ENCODE measurements at regions not wholly inside any gene's neighbourhood (a gene's known extent, or its start where the extent isn't known, plus 50 kb on each side); places are given as distances from the start of the nearest gene placed in this dataset.
A peak's percentile ranks its signal among the peaks of the same experiment; 100 is the strongest.

DNA sequence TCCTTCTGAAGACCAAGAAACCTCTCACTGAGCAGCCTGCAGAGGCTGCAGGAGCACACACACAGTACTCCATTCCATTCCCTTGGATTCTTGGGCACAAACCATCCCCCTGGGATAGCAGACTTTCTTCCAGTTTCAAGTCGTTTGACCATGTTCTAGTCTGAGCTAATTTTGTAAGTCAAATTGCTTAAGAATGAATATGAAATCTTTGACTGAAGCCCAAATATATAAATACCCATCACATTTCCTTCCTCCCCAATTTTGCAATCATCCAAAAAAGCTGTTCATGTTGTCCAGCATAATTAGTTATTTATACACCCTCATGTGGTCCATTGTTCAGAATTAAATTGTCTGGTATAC is 231.2 kb upstream of the TPRG1 start:
- no peak for DNase-seq (ENCODE audit: low read depth)

DNA sequence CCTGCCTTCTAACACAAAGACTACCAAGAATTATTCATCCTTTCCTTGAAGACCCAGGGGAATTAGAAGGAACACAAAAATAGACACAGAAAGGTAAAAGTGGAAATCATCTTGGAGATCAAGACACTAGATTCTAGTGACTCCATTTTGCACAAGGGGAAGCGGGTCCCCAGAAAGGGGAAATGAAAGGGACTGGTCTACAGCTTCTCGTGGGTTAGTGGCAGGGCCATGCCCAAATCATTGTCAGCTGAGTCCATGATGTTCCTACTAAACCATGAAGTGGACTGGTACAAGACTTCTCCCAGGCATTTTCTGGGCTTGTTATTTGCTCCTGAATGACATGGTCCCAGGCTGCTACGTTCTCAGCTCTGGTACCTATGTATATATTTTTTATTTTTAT is 230.7 kb upstream of the TPRG1 start:
- DNase-seq (ENCODE audit: low read depth): no peak

GRCh38 chr3:188942191-188942590 is 229.6 kb upstream of the TPRG1 start:
- no peak for DNase-seq (ENCODE audit: low read depth)

- no peak for DNase-seq (ENCODE audit: low read depth)
Observed at GRCh38 chr3:188943591-188943990, 228.2 kb upstream of the TPRG1 start.

GRCh38 chr3:188944108-188944507 is 227.7 kb upstream of the TPRG1 start:
- DNase-seq (ENCODE audit: low read depth): no peak

- DNase-seq (ENCODE audit: low read depth): no peak
Observed at GRCh38 chr3:188946351-188947240, 225.2 kb upstream of the TPRG1 start.

DNA sequence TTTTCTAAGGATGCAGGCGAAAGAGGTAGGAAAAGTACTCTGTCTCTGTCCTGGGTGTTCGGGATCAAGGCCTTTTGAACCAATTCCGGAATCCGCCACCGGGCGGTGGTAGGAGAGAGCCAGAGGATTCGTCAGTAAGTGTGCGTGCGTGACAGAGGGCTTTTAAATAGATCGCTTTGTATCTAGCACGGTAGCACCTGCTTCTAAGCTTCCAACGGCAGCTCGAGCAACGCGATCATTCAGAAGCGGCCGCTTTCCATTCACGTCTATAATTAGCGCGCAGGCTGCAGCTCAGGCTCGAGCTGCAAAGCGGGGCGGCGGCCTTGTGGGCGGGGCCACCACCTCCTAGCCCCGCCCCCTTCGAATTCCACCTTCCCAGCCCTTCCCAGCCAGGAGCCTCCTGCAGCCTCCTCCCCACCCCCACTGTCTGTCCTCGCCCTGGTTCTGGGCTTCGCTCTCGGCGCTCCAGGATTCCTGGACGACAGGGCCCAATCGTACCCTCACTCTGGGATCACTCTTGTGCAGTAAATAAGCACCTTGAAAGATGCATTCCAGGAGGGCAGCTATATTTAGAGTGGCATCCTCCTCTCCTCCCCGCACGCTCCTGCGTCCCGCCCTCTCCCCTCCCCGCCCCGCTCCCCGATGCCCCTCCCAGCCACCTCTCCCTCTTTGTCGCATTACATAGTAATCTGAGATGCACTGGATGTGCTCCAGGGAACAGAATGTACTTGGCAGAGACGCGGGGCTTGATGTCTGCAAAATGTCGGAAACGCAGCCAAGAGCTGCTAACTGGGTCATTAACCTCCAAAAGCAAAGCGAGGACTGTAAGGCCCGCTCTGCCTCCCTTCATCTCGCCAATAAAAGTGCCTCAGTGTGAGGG is 224.1 kb upstream of the TPRG1 start:
- no peak for DNase-seq (ENCODE audit: low read depth)

- DNase-seq (ENCODE audit: low read depth): no peak
Observed at GRCh38 chr3:188948281-188948996, 223.3 kb upstream of the TPRG1 start.

- no peak for DNase-seq (ENCODE audit: low read depth)
Observed at GRCh38 chr3:188948997-188949389, 222.8 kb upstream of the TPRG1 start.

- no peak for DNase-seq (ENCODE audit: low read depth)
Observed at GRCh38 chr3:188949456-188949855, 222.3 kb upstream of the TPRG1 start.

DNA sequence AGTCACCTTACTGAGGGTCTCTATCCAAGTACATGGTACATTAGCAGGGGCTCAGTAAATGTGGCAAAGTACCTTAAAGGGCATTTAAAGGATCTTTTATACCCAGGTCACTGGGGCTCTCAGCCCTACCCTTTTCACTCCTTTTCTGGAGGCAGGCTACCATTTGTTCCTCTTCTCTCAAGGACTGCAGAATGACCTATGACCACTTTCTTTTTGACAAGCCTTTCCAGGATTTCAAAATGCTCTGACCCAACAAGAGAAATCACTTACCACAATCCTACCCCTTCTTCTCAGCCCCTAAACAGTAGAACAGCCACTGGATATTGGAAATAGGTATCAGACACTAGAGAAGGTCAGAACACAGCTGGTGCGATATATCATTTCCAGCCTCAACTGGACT is 221.8 kb upstream of the TPRG1 start:
- DNase-seq (ENCODE audit: low read depth): no peak

DNA sequence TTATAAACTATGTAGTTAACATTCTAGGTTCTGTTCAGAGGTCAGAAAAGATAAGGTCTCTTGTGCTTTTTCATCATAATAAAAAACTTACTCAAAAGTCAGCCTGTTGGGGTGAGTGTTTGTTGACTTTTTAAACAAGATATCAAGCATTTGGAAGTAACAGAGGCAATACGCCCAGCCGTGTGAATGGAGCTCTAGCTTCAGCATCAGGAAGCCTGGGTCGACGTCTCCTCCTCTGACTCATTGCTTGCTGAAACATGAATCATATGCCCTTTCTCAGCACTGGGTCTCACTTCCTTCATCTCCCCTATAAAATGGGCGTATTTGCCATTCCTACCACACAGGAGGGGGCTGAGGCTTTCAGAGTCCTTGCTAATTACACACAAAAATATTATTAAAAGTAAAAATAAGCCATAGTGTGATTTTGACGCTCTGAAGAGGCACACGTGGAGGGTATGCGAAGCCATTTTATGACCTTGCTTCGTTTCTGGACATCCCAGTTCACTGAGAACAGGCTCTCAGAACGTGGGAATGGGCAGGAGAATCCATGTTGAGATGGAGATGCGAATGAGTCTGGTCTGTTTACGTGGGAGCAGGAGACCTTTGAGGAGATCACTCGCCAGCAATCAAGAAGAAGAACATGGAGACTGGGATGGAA is 220.8 kb upstream of the TPRG1 start:
- DNase-seq (ENCODE audit: low read depth): no peak

DNA sequence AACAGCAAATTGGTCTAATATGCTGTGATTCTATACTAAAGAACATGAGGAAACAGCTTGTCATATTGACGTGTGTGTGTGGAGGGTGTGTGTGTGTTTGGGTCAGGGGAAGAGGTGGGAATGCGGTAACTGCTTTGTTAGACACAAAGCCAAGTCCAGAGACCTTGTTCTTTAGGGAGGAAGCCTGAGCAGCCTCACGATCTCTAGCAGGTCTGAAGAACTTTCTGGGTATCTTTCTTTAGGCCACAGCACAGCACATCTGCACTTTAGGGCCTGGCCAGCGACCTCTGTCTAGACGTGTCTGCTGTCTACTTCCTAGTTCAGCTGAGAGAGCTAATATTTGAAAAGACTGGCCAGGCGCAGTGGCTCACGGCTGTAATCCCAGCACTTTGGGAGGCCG is 220.0 kb upstream of the TPRG1 start:
- no peak for DNase-seq (ENCODE audit: low read depth)

GRCh38 chr3:188954590-188955208 is 217.1 kb upstream of the TPRG1 start:
- DNase-seq (ENCODE audit: low read depth): peak; percentile 62

DNA sequence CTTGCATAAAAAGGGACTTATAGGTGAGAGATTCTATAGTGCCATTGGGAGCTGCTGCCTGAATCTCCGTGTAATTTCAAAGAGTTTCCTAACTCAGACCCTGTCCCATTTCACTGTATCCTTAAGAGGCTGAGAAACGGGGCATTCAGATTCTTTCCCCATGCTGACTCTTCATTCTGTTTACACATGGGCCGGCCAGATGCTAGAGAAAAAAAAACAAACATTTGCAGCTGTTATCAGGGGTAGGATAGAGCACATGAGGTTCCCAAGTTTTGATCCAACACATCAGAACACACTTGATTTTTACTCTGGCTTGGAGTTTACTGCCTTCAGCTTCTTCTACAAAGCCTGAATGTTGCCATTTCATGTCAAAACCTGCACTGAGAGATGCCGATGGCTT is 215.9 kb upstream of the TPRG1 start:
- no peak for DNase-seq (ENCODE audit: low read depth)

GRCh38 chr3:188956839-188957489 is 214.8 kb upstream of the TPRG1 start:
- no peak for DNase-seq (ENCODE audit: low read depth)

- DNase-seq (ENCODE audit: low read depth): no peak
Observed at GRCh38 chr3:188959013-188959412, 212.8 kb upstream of the TPRG1 start.

GRCh38 chr3:188962253-188963247 is 209.2 kb upstream of the TPRG1 start:
- no peak for DNase-seq (ENCODE audit: low read depth)

- no peak for DNase-seq (ENCODE audit: low read depth)
Observed at GRCh38 chr3:188964957-188965356, 206.8 kb upstream of the TPRG1 start.

GRCh38 chr3:188972310-188972709 is 199.5 kb upstream of the TPRG1 start:
- no peak for DNase-seq (ENCODE audit: low read depth)
